DMS153 treated with DMSO at 0.1 percent for 48 hours (cell line): ENCODE measurements at regions not wholly inside any gene's neighbourhood (a gene's known extent, or its start where the extent isn't known, plus 50 kb on each side); places are given as distances from the start of the nearest gene placed in this dataset.
A peak's percentile ranks its signal among the peaks of the same experiment; 100 is the strongest.
"Not testable (repeated sequence)": the region's sequence is repeated elsewhere in the genome, so short reads cannot be mapped to it uniquely, and the experiment has no call there.

ENCODE experiments used
- DNase-seq: peaks from one replicate; lab custom pipeline; 2025; ENCODE audit not compliant: unreplicated experiment; lab: John Stamatoyannopoulos, UW

DNA sequence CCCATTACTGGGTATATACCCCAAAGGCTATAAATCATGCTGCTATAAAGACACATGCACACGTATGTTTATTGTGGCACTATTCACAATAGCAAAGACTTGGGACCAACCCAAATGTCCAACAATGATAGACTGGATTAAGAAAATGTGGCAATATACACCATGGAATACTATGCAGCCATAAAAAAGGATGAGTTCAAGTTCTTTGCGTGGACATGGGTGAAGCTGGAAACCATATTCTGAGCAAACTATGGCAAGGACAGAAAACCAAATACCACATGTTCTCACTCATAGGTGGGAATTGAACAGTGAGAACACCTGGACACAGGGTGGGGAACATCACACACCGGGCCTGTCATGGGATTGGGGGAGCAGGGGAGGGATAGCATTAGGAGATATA lies 54.4 kb upstream of the MUCL1 start:
- not testable (repeated sequence) for DNase-seq

DNA sequence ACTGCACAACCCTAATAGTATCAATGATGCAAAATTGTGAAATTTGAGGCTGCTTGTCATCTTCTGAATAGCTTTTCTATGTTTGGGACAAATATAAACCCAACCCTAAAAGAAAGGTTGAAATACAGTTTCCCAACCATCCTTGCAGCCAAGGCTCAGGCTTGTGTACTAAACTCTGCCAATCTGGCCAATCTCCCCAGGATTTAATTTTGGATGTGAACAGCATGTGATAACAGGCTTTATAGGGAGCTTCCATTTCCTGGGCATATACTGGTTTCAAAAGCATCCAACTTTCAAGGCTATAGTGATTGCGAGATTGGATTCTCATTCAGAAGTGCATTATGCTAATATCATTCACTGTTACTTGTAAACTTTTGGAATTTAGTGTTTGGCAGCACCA lies 55.7 kb upstream of the MUCL1 start:
- DNase-seq, result no peak

DNA sequence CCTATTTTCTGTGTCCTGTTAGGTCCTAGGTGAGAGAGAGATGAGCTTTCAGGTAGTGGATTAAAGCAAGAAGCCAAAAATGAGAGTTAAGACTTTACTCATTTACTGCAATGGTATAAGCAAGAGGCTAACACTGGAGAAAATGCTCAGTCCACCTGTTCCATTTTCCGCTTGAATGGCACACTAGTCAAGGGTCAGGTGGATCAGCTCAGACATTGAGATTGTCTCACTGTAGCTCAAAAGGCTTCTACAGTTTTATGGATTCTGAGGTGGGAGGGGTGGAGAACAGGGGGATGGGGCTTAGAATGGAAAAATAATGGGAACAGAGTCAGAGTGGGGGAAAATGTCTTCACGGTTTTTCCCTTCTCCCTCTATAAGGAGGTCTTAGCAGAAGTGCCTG lies 57.3 kb upstream of the MUCL1 start:
- no peak for DNase-seq

DNA sequence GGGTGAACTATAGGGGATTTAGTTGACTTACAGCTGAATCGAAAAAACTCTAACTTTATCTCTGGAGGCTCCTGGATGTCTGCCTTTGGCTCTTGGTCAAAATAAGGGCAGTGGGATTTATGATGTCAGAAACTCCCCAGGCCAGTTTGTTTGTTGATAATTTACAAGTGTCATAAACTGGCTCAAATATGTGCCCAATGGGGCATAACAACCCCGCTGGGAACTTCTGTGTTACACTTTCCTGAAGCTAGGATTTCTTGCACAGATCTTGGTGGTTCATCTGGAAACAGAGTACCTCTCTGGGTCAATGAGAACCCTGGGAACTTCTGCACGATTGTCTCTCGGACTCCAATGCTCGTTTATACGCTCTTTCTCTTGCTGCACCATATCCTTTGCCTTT lies 58.7 kb upstream of the MUCL1 start:
- DNase-seq, result no peak

DNA sequence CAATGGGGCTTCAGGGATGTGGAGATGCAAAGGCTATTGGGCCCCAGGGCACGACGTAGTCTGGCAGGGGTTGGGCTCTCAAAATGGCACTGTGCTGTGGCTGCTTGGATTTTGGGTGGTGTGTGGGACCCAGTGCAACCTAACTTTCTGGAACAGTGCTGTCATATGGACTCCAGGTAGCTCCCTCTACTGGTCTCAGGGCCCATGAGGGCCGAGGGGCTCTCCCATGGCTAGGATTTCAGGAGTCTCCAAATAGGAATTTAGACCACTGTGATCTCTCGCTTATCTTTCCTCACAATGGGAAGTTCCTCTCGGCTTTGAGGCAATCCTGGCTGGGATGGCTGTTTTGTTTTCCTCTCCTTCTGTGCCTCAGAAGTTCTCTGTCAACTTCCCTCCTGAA lies 68.2 kb upstream of the MUCL1 start:
- no peak for DNase-seq

DNA sequence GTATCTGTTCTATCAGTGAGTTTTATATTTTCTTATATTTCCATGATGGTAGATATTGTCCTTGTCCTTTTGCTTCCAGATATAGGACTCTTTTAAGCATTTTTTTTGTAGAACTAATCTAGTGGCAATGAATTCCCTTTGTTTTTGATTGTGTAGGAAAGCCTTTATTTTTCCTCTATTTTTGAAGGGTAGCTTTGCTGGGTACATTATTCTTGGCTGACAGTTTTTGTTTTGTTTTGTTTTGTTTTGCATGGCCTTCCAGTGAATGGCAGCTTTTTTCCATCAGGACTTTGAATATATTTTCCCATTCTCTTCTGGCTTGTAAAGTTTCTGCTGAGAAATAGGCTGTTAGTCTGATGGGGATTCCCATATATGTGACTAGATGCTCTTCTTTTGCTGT lies 70.2 kb upstream of the MUCL1 start:
- no peak for DNase-seq

DNA sequence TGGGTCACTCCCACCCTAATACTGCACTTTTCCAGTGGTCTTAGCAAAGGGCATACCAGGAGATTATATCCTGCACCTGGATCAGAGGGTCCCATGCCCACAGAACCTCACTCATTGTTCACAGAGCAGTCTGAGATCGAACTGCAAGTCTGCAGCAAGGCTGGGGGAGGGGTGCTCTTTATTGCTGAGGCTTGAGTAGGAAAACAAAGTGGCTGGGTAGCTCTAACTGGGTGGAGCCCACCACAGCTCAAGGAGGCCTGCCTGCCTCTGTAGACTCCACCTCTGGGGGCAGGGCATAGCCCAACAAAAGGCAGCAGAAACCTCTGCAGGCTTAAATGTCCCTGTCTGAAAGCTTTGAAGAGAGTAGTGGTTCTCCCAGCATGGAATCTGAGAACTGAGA lies 77.3 kb upstream of the MUCL1 start:
- DNase-seq, result not testable (repeated sequence)

DNA sequence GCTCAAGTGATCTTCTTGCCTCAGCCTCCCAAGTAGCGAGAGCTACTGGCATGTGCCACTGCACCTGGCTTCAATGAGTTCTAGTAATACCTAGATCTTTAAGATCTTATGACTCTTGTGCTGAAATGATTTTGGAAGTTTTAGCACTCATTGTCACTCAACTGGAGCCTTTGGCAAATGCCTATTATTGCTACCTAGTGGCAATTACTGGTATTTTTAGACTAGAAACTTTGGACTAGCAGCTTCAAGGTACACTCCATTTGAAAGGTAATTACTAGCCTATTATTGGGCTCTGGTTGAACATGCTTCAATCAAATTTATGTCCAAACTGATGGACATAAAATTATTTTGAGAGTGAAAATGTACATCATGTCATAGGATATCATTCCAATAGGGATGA lies 80.7 kb upstream of the MUCL1 start:
- no peak for DNase-seq

DNA sequence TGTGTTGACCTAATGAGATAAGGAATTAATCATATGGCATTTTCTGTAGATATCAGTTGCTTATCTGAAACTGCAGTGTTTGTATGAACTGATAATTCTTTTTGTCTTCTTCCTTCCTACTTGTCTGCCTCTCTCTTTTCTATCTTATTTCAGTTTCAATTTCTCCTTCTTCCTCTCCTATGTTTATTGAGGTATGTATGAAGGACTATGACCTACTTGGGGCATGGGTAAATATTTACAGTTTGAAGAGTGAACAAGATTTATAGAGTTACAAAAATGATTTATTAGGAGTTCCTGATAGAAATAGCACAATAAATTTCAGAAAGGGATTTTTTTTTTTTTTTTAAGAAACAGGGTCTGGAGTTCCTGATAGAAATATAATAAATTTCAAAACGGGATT lies 88.7 kb upstream of the MUCL1 start:
- no peak for DNase-seq

DNA sequence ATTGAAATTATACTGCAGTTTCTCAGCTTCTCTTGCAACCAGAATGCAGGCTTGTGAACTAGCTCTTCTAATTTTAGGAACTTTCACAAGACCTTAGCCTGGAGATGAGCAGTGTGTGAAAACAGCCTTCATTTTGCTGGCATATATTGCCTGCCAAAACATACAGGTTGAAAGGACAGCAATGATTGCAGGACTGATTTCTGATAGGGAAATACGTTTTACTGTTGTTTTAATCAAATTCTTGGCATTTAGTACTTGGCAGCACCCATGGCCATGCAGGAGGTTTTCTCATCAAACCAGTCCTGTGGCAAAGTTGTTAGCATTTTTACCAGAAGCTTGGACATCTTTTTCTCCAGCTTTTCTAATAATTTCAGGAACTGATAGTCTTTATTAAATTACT lies 91.9 kb upstream of the MUCL1 start:
- no peak for DNase-seq

DNA sequence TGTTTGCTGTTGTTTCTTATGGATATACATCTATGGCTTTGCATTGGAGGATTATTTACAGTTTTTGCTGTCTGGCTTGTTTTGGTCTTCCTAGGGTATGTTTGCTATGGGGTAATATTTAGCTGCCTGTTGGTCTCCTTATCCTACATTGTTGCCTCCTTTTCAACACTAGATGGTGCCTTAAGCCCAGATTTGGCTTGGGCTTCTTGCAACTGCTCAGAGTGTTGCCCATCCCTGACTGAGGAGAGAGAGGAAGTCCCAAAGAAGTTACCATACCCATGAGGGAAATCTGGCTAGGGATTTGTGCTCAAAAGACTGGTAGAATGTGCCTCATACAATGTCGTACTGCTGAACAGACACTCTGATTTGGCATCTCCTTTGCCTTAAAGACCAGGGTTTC lies 94.6 kb upstream of the MUCL1 start:
- DNase-seq, result peak; percentile 7

DNA sequence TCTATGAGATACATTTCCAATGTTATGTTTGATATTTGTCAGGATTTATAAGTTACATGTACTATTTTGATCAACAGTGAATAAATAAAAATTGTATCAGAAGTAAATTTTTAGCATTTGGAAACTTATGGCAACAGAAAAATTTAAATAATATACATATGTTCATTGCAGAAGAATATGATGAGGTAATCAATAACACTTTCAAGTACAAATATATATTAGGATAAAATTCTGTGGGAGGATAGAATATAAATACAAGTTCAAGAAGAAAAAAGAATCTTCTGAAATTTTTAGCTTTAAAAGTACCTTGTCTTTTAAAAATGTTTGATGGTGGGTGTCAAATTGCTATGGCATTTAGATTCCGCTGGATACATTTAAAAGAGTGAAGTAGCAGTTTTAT lies 102.8 kb upstream of the MUCL1 start:
- no peak for DNase-seq

DNA sequence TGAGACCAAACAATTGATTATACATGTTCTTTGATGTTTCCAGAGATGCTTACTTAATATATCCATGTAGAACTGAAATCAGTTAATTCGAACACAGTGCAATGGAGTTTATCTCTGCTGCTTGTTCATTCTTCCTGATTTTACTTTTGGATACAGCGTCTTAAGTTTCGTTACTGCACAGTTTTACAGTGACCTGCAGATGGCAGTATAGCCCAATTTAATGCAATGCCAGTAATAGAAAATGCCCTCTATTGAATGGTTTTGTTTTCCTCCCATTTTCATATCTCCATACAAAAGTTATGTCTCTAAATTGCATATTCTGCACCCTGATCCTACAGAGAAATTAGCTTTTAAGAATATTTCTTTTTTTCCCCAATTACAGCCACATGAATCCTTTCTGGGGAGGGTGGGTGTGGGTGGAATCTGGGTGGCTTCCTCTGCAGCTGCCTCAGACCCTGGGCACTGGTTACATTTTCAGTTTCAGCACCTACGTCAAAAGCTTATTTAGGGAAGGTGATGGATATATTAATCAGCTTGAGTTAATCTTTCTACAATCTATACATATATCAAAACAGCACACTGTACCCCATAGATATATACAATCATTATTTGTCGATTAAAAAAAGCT lies 101.1 kb upstream of the DCD start:
- DNase-seq, result peak; percentile 61

DNA sequence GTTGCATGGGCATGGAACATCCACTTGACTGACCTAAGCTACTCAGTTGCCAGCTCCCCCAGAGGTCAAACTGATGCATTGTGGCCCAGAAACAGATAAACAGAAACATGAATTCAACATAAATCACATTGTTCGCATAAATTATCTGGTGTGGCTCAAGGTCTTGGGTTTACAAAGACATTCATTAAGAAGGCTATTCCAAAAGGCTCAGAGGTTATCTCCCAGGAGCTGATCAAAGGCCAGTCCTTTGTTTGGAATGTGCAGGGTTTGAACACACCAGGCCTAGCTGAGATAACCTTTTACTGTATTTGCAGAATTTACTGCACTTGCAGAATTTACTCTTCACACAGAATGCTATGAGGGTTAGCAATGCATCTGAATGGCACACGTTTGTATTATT lies 96.4 kb upstream of the DCD start:
- DNase-seq, result no peak

DNA sequence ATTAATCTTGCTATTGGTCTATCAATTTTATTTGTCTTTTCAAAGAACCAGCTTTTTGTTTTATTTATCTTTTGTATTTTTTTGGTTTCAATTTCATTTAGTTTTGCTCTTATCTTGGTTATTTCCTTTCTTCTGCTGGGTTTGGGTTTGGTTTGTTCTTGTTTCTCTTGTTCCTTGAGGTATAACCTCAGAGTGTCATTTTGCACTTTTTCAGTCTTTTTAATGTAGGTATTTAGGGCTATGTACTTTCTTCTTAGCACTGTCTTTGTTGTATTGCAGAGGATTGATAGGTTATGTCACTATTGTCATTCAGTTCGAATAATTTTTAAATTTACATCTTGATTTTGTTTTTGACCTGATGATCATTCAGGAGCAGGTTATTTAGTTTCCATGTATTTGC lies 92.7 kb upstream of the DCD start:
- DNase-seq, result no peak

DNA sequence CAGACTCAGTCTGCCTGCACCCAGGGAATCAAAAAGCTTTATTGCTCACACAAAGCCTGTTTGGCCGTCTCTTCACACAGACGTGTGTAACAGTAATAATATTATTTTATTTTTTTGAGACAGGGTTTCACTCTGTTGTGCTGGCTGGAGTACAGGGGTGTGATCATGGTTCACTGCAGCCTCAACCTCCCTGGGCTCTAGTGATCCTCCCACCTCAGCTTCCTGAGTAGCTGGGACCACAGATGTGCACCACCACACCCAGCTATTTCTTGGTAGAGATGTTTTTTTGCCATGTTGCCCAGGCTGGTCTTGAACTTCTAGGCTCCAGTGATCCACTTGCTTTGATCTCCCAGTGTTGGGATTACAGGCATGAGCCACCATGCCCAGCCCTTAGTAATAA lies 88.4 kb upstream of the DCD start:
- DNase-seq, result no peak

DNA sequence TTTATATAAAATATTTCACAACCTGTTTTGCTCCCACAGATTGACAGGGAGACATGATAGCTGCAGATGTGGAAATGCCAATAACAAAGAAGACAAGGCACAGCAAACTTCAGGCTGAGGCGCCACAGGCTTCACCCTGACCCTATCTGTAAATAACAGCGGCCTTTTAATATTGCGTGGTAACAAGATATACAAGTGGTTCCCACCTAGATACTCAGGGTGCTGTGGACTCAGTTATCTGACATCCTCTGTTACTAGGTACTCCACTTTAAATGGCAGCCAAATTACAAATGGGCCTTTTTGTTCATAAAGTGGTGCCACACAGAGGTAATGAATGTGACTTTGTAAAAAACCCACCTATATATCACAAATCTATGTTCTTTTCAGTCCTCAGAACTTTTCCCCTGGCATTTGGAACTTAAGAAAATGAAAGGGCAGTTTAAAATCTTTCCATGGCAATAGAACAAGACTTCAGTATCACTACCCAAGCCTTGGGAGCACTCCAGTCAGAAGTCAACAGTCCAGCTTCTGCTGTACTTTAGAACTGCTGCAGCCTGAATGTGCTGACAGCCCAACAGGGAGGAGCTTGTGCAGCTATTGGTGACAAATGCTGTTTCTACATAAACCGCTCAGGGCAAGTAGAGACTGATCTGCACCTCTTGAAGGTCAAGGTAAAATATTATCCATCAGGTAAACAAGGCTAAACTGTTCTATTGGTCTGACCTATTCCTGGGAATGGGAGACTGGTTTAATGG lies 86.2 kb upstream of the DCD start:
- no peak for DNase-seq

DNA sequence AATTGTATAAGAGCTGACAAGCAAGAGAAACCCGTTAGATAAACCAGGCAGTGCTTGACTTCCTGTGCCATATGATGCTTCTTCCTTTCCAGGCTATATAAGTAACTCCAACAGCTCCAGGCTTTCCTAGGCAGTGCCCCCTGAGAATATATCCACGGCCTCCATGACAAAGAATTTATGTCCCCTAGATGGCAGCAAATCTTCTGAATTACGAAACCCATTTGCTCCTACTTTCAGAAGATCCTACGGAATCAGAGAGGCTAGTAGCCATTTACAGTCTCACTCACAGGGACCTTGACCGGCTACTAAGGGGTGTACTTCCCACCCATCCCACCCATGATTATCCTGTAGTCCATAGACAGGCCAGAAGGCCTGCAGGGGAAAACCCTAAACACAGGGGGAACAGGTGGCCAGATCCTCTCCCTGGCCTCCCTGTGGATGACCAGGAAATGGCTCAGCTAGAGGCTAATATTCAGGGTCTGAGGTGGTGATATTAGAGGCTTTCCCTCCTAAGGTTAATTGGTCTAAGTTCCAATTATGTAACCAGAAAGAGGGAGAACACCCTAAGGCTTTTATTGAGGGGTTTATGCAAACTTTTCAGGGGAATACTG lies 77.2 kb upstream of the DCD start:
- DNase-seq, result no peak

DNA sequence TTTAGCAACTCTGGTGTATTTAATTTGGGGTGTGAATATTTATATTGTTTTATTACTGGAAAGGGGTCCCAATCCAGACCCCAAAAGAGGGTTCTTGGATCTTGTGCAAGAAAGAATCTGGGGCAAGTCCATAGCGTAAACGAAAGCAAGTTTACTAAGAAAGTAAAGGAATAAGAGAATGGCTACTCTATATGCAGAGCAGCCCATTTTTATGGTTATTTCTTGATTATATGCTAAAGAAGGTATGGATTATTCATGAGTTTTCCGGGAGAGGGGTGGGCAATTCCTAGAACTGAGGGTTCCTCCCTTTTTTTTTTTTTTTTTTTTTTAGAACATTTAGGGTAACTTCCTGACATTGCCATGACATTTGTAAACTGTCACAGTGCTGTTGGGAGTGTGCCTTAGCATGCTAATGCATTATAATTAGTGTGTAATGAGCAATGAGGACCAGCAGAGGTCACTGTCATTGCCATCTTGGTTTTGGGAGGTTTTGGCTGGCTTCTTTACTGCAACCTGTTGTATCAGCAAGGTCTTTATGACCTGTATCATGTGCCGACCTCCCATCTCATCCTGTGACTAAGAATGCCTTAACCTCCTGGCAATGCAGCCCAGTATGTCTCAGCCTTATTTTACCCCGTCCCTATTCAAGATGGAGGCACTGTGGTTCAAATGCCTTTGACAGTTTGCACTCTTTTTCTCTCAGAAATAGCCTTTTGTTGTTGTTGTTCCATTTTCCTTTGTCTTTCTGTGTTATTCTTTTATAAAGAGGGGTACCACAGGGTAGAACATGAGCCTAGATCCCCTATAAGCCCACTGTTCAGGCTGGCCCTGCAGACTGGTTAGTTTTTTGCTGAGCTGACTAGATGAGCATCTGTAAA lies 75.5 kb upstream of the DCD start:
- no peak for DNase-seq

DNA sequence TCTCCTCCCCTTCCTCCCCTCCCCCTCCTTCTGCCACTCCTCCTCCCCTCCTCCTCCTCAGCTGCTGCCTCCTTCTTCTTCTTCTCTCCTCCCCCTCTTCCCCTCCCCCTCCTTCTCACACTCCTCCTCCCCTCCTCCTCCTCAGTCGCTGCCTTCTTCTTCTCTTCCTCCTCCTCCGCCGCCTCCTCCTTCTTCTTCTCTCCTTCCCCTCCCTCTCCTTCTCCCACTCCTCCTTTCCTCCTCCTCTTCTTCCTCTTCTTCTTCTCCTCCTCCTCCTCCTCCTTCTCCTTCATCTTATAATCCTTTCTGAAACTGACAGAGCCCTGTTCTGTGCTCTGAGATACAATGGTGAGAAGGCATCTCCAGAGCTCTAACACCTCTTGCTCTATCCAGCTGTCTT lies 73.1 kb upstream of the DCD start:
- no peak for DNase-seq

DNA sequence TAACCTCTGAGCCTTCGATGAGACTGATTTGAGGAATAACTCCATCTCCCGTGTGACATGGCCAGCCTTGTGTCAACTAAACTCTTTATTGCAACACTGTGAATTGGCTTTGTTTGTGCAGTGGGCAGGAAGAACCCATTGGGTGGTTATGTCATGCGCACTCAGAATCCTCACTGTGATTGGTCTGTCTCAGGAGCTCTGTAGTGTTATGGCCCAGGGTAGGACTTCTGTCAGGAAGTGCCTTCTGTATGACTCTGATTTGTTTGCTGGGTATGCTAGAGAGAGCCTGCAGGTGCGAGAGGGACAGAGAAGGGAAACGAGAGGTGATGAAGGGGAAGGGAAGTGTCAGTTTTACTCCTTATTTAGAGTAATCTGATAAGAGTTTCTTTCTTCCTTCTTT lies 71.5 kb upstream of the DCD start:
- no peak for DNase-seq

DNA sequence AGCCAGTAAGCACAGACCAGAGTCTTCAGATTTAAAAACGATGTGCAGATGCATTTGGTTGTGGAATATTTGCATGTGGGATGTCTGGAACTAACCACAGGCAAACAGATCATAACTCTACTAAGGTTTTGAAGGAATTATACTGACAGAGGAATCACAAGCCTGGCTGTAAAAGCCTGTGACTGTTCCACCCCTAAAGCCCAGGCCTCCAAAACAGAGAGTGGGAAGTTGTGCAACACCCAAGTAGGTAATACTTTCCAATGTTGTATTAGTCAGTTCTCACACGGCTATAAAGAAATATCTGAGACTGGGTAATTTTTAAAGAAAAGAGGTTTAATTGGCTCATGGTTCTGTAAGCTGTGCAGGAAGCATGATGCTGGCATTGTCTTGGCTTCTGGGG lies 68.1 kb upstream of the DCD start:
- no peak for DNase-seq
